ENCODE measurements at regions not wholly inside any gene's neighbourhood (a gene's known extent, or its start where the extent isn't known, plus 50 kb on each side); places are given as distances from the start of the nearest gene placed in this dataset.
"Not testable (repeated sequence)": the region's sequence is repeated elsewhere in the genome, so short reads cannot be mapped to it uniquely, and the experiment has no call there.

DNA sequence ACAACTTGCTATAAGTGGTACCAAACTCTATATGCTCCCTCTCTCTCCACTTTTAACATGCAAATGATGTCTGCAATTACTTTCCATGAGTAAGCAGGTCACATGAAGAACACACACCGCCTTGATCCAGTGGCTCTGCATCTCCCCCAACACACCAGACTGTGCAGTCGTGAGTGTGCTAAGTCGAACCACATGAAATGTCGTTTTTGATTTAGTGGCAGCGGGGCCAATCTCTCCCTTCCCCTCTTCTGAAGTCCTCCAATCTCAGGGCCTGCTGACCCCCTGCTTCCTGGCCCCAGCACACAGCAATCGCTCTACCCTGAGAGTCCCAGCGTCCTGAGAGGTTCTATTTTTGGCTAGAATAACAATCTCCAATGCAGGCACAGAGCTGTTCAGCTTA, 312.5 kb downstream of the SHQ1 start:
- DNase-seq, result no peak

DNA sequence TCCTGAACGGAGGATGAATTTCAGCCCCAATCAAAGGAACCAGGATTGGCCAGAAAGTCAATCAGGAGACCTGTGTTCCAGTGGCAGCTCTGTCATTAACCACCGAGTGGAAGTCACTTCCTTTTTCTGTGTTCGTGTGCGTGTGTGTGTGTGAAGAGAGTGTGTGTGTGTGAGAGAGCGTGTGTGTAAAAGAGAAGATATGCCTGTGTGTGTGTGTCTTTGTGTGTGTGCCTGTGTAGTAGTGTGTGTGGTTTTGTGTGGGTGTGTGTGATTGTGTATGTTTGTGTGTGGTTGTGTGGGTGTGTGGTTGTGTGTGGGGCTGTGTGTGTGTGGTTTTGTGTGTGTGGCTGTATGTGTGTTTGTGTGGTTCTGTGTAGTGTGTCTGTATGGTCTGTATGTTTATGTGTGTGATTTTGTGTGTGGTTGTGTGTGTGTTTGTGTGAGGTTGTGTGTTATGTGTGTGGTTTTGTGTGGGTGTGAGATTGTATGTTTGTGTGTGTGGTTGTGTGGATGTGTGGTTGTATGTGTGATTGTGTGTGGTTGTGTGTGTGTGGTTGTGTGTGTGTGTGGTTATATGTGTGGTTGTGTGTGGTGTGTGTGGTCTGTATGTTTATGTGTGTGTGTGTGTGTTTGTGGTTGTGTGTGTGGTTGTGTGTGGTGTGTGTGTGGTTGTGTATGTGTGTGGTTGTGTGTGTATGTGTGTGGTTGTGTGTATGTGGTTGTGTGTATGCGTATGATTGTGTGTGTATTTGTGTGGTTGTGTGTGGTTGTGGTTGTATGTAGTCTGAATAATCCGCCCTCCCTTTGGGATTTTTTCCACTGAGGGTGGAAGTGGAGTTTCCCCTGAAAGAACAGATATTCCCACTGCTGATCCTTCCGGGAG, 314.4 kb downstream of the SHQ1 start:
- no peak for DNase-seq

DNA sequence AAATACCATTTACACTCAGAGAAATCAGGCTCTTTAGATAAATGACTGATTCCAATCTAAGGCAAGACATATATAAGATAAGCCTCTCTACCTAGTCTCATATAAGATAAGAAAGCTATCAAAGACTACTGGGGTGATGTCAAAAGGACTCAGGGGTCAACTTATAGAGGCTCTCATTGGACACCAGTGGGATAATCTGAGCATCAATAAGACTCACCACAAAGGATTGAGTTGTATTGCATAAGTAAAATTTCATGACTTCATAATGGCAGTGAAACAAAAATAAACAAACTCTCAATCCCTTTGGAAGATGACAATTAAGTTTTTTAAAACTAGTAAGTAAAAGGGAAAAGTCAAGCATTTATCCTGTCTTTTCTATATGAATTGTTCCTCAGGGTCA, 317.8 kb downstream of the SHQ1 start:
- DNase-seq, result no peak

DNA sequence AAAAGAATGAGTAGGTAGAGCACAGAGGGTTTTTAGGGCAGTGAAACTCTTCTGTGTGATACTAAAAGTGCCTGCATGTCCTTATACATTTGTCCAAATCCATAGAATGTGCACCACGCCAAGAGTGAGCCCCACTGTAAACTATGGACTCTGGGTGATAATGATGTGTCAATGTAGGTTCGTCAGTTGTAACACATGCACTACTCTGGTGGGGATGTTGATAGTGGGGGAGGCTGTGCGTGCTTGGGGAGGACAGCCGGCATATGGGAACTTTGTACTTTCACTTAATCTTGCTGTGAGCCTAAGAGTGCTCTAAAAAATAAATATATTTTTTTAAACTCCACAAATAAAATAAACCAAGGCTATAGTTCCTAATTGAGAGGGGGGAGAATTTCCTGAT, 319.2 kb downstream of the SHQ1 start:
- no peak for DNase-seq

DNA sequence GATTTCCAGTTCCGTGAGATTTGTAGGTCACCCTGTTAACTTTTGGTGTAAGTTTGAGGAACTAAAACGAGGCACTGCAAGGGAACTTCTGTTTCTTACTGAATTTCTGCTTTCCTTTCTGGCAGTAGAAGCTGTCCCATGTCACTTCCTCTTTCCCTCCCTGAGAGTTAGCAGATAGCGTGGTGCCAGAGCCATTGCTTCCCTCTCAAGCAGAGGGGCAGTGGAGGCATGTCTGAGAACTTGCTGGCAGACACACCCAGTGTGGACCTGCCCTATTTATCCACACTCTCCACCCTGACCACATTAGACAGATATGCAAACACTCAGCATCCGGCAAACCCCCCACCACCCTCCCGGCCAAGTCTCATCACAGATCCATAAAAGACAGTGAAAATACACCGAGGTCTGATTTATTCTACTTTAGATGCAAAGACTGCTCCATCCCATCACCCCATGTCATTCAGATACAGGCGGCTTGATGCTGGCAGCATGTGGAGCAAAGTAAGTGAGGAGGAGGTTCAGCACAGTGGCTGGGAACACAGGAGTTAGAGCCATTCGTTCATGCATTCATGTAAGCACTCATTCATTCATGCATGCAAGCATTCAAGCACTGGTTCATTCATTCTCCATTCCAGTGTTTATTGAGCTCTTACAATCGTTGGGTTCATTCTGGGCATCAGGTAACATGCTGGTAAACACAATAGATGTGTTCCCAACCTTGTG, 324.7 kb downstream of the SHQ1 start:
- DNase-seq, result no peak

DNA sequence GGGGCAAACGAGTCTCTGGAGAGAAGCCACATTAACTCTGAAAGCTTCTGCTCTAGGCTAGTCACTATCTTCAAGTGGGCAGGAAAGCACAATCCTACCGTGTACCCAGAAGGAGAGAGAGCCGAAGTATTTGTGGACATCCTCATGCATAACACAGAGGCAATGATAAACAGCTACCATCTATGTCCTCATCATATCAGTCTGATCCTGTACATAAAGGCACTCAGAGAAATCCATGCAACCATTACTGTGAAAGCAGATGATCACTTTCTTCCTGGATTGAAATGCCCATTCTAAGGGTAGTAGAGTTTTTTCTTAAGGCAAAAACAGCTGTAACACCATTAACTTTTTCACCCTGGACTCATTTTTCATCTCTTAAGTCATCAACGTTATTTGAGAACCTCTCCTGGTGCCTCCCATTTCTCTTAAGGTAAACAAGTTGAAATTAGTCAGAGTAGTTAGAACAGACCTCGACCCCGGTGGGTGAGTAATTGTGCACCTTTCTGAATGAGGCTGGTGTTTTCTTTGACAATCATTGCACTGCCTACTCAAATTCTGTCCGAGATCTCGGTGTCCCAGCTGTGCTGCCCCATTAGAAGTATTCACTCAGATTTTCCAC, 327.4 kb downstream of the SHQ1 start:
- no peak for DNase-seq

DNA sequence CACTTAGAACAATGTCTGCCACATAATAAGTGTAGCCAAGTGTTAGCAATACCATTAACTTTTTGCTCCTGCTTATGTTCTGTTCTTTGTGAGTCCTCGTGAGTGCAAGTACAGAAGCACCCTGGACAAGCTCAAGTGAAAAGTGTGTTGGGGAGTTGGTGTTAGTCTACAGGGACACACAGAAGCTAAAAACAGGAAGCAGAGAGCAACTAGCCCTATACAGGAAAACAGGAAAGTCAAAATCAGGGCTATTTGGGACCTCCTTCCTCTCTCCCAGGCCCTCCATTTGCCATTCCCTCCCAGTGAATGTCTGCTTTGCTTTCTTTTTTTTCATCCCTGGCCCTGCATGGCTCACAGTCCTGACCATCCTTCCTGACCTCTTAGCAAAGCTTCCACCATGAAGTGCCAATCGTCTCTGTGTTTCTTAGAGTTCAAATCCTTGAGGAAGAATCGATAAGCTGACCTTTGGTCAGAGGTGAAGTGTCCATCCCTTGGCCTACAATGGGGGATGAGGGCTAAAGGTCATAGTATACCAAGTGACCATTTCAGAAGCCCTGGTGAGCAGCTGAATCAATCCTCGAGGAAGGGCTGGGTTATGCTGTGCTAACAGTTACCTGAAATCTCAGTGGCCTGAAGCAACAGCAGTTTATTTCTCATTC, 328.2 kb downstream of the SHQ1 start:
- no peak for DNase-seq

DNA sequence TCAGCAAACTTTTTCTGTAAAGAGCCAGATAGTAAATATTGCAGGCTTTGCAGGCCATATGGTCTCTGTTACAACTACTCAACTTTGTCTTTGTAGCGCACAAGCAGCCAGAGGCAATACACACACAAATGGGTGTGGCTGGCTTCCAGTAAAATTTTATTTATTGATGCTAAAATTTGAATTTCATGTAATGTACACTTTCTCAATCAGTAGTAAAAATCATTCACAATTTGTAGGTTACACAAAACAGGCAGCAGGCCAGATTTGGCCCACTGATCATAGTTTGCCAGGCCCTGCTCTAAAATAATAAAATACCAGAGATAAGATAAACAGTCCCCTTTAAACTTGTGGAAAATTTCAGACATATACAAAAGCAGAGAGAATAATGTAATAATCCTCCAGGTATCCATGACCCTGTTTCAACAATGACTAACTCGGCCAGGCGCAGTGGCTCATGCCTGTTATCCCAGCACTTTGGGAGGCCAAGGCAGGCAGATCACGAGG, 330.3 kb downstream of the SHQ1 start:
- no peak for DNase-seq

DNA sequence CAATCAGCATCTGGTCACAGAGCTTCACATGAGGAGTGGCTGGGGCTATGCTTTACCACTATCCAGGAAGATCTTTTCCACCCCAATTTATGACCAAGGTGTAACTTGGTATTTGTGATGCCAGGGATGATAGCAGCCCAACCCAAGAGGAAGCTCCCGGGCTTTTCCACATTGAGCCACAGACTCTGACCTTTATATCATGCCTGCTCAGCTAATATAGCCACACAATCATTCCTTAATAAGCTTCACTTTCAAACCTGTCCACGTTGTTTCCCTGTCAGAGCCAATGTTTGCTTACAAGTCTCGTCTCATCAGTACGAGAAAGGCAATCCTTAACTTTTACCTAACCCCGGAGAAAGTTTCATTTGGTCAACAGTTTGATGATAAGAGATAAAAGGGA, 330.9 kb downstream of the SHQ1 start:
- DNase-seq, result no peak

DNA sequence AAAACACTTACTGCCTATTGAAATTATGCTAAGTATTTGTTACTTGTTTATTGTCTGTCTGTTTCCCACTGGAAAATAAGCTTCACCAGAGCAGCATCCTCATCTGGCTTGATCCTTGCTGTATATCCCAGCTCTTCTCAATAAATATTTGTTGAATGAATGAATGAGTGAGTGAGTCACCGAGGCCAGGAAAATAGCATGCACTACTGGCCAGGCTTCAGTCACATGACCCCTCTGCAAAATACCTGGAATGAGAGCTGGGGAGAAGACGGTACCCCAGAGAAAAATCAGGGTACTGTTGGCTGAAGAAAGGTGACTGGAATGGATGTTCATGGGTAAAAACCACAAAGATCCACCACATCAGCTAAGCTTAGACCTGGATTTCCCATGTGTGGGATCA, 331.9 kb downstream of the SHQ1 start:
- no peak for DNase-seq

DNA sequence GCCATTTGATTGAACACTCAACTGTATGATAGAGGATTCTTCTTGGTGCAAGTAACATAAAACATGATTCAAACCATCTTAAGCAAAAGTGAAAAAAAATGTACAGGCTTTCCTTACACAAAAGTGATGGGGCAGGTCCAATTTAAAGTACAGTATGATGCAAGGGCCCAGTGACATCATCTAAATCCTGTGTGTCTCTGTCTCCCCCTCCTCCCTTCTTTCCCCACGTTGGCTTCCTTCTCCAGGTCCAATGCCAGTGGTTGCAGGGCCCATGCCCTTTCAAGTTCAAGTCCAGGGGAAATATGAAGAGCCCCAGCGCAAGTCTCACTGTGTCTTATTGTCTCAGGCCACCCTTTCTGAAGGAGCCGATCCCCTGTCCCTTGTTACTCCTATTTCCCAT, 332.3 kb downstream of the SHQ1 start:
- no peak for DNase-seq

DNA sequence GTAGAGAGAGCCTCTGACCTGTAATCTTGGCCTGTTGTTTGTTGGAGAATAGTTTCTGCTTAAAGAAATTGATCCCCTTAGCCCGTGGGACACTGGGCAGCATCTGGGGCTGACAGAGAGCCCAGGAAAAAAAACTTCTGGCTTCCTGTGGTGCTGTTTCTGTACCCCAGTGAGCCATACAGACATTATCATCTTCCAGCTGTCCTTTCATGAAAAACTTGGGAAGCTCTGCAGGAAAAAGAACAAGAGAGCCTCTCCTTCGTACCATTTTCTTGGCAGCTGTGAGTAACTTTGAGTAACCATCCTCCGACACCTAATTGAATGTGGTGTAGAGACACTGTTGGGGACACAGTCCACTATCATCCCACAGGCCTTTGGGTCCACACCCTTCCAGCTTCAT, 333.0 kb downstream of the SHQ1 start:
- no peak for DNase-seq

DNA sequence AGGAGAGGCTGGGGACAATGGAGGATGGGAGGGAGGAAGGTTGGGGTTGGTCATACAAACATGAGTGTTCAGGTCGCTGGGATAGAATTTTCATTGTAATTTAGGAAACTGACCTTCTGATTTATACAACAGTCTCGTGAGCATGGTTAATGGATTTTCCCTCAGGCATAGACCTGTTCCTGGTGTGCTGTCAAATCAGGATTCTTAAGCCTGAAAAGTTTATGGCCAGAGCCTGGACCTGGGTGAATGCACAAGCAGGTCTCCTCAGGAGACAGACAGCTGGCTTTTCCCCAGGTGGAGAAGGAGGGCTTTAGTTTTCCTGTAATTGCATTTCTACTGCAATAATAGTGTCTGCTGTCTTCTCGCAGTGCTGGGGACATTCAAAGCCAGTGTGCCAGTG, 338.0 kb downstream of the SHQ1 start:
- no peak for DNase-seq

DNA sequence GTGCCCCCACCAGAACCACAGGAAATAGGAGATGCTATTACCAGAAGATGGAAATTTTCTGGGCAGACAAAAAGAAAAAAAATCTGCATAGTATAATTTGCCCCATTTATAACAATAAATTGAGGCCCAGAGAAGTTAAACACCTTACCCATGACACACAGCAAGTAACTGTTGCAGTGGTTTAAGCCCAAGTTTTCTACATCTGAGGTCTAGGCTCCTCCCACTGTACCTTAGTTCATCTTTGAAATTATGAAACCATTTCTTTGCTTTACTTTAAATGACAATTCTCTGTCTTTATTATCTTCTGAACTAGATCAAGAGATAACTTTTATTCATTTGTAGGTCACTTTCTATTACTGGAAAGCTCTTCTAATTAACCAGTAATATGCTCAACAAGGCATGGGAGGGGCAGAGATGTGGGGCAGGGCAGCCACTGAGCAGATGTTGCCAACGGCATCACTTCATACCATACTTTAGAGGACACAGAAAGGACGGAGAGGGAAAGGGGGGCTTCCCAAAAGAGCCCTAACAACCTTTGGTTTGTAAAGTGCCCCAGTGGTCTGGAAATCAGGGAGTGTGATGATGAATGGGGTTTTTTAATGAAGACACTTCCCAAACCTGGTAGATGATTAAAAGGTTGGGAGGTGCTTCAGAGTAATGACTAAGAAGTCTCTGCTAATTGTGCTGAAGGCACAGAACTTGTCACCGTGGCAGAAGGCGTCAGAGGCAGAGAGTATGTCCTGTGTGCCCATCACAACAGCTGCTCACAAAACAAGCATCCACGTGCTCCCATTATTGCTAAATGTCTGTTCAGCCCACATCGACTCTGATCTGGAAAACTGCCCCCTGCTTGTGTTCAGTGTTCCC, 342.5 kb downstream of the SHQ1 start:
- DNase-seq, result no peak

DNA sequence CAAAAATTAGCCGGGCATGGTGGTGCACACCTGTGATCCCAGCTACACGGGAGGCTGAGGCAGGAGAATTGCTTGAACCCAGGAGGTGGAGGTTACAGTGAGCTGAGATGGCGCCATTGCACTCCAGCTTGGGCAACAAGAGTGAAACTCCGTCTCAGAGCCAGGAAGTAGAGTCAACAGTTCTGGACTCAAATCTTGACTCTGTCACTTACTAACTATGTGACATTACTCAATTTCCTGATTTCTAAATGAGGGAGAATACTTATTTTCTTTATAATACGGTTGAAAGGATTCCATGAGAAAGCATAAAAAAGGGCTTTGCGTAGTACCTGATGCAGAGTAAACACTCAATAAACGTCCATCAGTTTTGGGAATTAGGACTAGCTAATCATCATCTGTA, 350.7 kb downstream of the SHQ1 start:
- DNase-seq, result not testable (repeated sequence)

DNA sequence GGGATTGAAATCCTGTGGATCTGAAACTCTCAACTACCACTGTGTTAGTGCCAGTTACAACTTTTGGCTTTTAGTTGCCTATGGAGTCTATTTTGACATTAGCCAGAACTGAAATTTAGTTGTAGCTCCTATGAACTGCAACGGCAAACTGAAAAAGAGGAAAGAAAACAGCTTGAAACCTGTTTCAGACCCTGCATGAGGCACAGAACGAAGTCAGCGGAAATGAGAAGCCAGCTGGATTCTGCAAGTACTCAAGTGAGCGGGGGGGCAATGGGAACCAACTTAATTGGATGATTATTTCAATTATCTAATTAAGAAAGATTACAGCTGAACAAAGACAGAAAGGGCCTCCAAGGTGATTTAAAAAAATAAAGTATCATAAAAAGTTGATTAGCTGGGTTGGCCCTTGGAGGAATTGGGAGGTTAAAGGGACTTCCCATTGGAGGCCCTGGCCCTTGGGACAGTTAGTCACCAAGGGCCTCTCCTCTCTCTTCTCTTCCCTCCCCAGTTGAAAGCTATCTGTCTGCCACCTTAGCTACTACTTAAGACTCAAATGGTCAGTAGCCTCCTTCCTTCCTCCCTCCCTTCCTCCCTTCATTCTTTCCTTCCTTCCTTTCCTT, 352.1 kb downstream of the SHQ1 start:
- DNase-seq, result no peak

DNA sequence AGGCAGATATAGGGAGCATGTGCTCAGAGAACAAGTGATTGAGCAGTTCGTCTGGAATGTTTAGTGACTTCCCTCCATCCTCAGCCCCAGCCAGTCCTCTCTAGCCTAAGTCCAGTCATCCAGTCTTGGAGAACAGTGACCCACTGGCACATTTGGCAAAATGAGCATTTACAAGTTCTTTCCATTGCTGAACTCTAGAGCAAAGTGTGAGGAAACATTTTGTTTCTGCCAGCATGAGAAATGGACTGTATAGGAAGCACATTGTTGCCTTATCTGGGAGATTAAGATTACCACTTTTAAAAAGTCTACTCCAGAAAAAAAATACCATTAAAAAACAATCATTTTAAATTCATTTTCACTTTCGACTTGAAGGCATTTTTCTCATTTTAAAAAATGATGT, 353.6 kb downstream of the SHQ1 start:
- no peak for DNase-seq

DNA sequence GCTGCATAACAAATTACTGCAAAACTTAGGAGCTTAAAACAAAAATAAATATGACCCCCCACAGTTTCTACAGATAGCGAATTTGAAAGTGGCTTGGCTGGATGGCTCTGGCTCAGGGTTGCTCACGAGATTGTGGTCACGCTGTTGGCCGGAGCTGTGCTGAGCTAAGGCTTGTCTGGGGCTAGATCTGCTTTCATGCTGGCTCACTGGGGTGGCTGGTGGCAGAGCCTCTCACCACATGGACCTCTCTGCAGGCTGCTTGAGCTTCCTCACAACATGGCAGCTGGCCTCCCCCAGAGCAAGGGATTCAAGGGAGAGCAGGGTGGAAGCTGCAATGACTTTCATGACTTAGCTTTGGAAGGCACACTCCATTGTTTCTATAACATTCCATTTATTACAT, 354.1 kb downstream of the SHQ1 start:
- no peak for DNase-seq

DNA sequence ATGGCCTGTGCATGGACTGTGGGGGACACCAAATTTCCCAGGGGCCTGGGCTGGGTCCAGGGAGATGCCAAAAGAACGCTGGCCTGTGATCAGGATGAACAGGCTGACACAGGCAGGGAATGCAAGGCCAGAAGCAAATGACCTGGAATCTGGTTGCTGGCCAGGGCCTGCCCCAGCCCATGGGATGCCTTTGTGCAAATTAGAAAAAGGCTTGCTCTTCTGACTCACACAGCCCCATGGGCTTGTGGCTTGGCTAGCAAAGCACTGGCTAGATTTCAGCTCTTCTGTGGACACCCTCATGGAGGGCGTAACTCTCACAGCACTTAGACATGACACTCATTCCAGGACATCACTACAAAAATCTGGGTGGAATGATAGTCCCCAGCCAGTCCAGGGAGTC, 356.0 kb downstream of the SHQ1 start:
- DNase-seq, result no peak

DNA sequence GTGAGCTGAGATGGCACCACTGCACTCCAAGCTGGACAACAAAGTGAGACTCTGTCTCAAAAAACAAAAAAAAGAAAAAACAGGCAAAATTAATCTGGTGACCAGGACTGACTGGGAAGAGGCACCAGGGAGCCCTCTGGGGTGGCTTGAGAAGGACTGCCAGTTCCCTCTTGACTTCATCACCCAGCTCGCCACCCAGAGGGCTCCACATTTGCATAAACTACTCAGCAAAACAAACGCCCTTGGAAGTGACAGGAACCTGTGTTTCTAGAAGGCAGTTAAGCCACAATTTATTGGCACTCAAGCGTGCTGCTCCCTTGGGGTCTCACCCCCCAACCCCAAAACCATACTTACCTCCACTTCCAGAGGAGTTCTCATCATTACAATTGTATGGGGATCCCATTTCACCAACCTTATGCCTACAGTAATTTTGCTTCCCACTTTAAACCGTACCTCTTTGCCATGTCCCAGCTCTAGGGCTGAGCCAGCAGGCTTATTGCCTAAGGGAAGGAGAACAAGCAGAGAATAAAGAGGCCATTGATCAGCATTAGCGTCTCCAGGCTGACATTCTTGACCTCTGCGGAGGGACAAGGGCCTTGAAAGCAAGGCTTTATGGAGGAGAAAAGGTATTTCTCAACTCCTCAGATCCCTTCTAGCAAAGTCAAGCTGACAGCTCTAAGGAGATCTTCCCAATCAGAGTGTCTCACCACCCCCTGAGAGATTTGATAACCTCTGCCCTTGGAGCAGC, 357.4 kb downstream of the SHQ1 start:
- DNase-seq, result no peak

DNA sequence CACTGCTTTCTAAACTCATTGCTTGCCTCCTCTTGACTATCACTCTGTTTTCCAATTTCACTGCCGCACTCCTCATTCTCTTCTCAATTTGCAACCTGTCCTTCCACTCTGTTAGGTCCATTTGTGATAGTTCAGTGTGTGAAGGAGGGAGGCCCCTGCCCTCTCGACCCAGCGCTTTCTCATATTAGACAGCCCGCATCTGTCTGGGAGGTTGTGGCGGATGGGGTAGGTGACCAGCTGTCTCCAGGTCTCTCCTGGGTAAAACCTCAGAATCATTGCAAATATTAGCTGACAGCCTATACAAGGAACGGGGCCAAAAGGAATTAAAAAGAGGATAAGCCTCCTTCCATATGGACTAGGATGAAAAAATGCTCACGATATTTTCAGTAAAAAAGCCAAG, 358.3 kb downstream of the SHQ1 start:
- no peak for DNase-seq

Data from hindlimb muscle (tissue), 1 donor.